ENCODE measurements at regions not wholly inside any gene's neighbourhood (a gene's known extent, or its start where the extent isn't known, plus 50 kb on each side); places are given as distances from the start of the nearest gene placed in this dataset.
"Not testable (repeated sequence)": the region's sequence is repeated elsewhere in the genome, so short reads cannot be mapped to it uniquely, and the experiment has no call there.

DNA sequence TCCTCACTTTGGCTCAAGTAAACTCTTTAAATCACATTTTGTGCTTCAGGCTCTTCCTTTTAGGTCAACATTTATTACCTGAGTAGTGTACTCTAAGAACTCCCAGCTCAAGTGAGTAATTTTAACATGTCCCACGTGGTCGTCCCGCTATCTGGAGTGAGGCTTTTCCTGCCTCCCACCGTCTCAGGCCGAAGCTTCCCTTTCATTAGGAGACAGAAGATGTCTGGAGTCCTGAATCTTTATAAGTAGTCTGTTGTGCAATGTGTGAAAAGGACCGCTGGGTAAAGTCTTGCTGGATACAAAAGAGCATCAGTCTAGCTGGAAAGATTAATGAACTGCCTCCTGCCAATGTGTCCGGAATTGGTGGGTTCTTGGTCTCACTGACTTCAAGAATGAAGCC lies 117.7 kb upstream of the NEIL3 start:
- DNase-seq (no peak), ATAC-seq (no peak)
- H3K4me3 ChIP-seq, result no peak overlapping the region
- no peaks in the 10 kb centered on the region for H3K4me1 ChIP-seq (ENCODE audit: low read depth)
- no peaks in the 10 kb centered on the region for H3K9me3 ChIP-seq
- intact Hi-C loops (cut with DNase I, micrococcal nuclease), result no loop called here
- no peaks in the 10 kb centered on the region for H3K36me3 ChIP-seq (ENCODE audit: low read depth)
- TF ChIP-seq, protein P1, sequence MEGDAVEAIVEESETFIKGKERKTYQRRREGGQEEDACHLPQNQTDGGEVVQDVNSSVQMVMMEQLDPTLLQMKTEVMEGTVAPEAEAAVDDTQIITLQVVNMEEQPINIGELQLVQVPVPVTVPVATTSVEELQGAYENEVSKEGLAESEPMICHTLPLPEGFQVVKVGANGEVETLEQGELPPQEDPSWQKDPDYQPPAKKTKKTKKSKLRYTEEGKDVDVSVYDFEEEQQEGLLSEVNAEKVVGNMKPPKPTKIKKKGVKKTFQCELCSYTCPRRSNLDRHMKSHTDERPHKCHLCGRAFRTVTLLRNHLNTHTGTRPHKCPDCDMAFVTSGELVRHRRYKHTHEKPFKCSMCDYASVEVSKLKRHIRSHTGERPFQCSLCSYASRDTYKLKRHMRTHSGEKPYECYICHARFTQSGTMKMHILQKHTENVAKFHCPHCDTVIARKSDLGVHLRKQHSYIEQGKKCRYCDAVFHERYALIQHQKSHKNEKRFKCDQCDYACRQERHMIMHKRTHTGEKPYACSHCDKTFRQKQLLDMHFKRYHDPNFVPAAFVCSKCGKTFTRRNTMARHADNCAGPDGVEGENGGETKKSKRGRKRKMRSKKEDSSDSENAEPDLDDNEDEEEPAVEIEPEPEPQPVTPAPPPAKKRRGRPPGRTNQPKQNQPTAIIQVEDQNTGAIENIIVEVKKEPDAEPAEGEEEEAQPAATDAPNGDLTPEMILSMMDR (IDR thresholded peaks at IDR 0.05), result no peak

DNA sequence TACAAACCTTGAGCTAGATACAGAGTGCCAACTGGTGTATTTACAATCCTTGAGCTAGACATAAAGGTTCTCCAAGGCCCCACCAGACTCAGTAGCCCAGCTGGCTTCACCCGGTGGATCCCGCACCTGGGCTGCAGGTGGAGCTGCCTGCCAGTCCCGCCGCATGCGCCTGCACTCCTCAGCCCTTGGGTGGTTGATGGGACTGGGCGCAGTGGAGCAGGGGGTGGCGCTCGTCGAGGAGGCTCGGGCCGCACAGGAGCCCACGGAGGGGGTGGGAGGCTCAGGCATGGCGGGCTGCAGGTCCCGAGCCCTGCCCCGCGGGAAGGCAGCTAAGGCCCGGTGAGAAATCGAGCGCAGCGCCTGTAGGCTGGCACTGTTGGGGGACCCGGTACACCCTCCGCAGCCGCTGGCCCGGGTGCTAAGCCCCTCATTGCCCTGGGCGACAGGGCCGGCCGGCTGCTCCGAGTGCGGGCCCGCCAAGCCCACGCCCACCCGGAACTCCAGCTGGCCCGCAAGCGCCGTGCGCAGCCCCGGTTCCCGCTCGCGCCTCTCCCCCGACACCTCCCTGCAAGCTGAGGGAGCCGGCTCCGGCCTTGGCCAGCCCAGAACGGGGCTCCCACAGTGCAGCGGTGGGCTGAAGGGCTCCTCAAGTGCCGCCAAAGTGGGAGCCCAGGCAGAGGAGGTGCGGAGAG lies 116.5 kb upstream of the NEIL3 start:
- H3K4me1 ChIP-seq (ENCODE audit: low read depth); H3K4me3 ChIP-seq; ATAC-seq; intact Hi-C loops (cut with DNase I, micrococcal nuclease); H3K36me3 ChIP-seq (ENCODE audit: low read depth); DNase-seq; H3K9me3 ChIP-seq: not testable (repeated sequence)

DNA sequence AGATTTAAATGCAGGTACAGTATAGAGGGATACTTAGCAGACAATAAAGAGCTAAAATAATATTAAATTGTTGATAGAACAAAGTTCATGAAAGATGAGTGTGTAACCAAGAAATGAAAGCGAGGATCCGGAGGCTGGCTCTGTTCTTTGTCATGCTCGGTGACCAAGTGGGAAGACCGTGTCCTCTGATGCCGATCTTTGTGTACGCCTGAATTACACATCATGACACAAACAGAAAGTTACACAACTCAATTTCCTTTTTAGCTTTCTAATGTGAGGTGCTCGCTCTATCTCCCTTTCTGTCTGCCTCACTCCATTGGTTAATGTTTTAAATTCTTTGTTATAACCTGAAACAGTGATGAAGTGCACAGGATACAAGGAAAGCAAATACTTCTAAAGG lies 114.8 kb upstream of the NEIL3 start:
- ATAC-seq (no peak), DNase-seq (no peak)
- Histone ChIP-seq H3K4me3 (no peak overlapping the region), H3K36me3 (ENCODE audit: low read depth) (no peaks in the 10 kb centered on the region), H3K4me1 (ENCODE audit: low read depth) (no peaks in the 10 kb centered on the region), H3K9me3 (no peaks in the 10 kb centered on the region)
- intact Hi-C loops (cut with DNase I, micrococcal nuclease), result no loop called here
- TF ChIP-seq, protein P1 (IDR thresholded peaks at IDR 0.05), result no peak

DNA sequence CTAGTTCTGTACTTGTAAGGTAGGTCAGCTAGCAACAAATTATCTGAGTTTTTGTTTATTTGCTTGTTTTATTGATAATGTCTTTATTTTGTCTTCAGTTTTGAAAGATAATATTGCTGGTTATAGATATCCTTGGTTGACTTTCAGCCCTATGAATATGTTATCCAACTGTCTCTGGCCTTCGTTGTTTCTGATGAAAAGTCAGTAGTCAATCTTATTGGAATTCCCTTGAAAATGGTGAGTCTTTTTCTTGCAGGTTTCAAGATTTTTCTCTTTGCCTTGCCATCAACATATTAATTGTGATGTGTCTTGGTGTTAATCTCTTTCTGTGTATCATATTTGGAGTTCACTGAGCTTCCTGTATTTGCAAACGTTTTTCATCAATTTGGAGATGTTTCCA lies 113.1 kb upstream of the NEIL3 start:
- TF ChIP-seq, protein P1 (IDR thresholded peaks at IDR 0.05), result no peak
- intact Hi-C loops (cut with DNase I, micrococcal nuclease), result no loop called here
- DNase-seq, result no peak
- H3K4me3 ChIP-seq, result no peak overlapping the region
- H3K9me3 ChIP-seq, result no peaks in the 10 kb centered on the region
- no peaks in the 10 kb centered on the region for H3K36me3 ChIP-seq (ENCODE audit: low read depth)
- no peak for ATAC-seq
- H3K4me1 ChIP-seq (ENCODE audit: low read depth), result no peaks in the 10 kb centered on the region

DNA sequence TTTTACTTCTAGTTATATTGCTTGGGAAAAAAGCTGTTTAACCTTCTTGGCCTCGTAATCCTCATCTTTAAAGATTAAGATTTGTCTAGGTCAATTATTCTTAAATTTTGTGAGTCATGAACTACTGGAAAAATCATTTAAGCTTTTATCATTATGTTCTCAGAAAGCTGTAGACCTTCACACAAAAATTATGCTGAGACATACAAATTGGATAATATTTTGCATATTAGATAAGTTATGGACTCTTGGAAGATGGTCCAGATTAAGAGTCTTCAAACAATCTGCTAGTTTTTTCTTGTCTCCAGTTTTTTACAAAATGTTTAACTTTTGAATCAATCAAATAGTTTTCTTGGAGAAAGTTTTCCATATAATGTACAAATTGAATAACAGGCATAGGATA lies 108.1 kb upstream of the NEIL3 start:
- intact Hi-C loops (cut with DNase I, micrococcal nuclease), result no loop called here
- Histone ChIP-seq H3K36me3 (ENCODE audit: low read depth) (no peaks in the 10 kb centered on the region), H3K4me3 (no peak overlapping the region), H3K4me1 (ENCODE audit: low read depth) (no peaks in the 10 kb centered on the region), H3K9me3 (peaks cover 8% of the 10 kb centered on the region)
- DNase-seq, result no peak
- no peak for ATAC-seq
- TF ChIP-seq, protein P1 (IDR thresholded peaks at IDR 0.05), result no peak

DNA sequence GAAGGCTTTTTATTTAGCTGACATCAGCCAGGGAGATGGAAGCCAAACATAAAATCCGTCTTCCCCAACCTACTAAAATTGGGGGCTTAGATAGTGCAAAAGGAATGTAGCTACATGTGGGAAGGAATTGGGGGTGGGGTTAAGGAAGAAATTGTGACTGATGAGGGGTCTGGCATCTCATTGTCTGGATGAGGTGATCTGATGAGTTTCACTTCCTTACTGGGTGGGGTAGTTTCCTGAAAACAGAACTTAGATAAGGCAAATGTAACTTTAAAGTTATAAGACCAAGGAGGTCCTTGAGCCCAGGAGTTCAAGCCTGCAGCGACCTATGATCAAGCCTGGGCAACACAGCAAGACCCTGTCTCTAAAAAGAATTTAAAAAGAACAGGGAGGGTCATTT lies 105.5 kb upstream of the NEIL3 start:
- Histone ChIP-seq H3K36me3 (ENCODE audit: low read depth) (no peaks in the 10 kb centered on the region), H3K9me3 (peaks cover 8% of the 10 kb centered on the region), H3K4me3 (no peak overlapping the region), H3K4me1 (ENCODE audit: low read depth) (no peaks in the 10 kb centered on the region)
- ATAC-seq, result no peak
- TF ChIP-seq, protein P1 (IDR thresholded peaks at IDR 0.05), result no peak
- DNase-seq, result no peak
- intact Hi-C loops (cut with DNase I, micrococcal nuclease), result no loop called here

All from mucosa of descending colon (tissue), 3 donors.